Mucosa of descending colon (tissue), 3 donors: ENCODE measurements at regions not wholly inside any gene's neighbourhood (a gene's known extent, or its start where the extent isn't known, plus 50 kb on each side); places are given as distances from the start of the nearest gene placed in this dataset.

Experiments
- ATAC-seq: fragments of 200-7000 bp; cut with Tn5 transposase; one replicate; pipeline ENCODE4 v1.9.1; 2020; ENCODE audit warnings: mild to moderate bottlenecking, moderate library complexity
- DNase-seq, 3 donors: peaks; one replicate each; pipeline ENCODE4 v3.0.0-alpha.2; 2020
- H3K36me3 ChIP-seq: fragments of 200-600 bp; one replicate; pipeline ENCODE4 v1.8.0; 2021; ENCODE audit warnings: low read depth, mild to moderate bottlenecking
- H3K4me1 ChIP-seq: fragments of 200-600 bp; one replicate; pipeline ENCODE4 v1.8.0; 2021; ENCODE audit warnings: low read depth, mild to moderate bottlenecking
- H3K4me3 ChIP-seq: fragments of 200-600 bp; one replicate; pipeline ENCODE4 v1.8.0; 2021; ENCODE audit warnings: mild to moderate bottlenecking
- H3K9me3 ChIP-seq: fragments of 200-600 bp; one replicate; pipeline ENCODE4 v1.8.0; 2021; ENCODE audit warnings: mild to moderate bottlenecking
- intact Hi-C, 2 donors: fragments of 100-400 bp; cut with DNase I in 1 of 2; cut with micrococcal nuclease in 1 of 2; formaldehyde crosslinking; loops; one replicate each; pipeline versions ENCODE4 v1.11.0 to v1.11.1; 2022; cut with DNase I, micrococcal nuclease
- TF ChIP-seq, protein P1 (sequence below): fragments of 200-600 bp; IDR thresholded peaks from one replicate; pipeline ENCODE4 v1.8.0; 2022; ENCODE audit warnings: antibody characterized with exemption, mild to moderate bottlenecking
- donor health status: DM: no; HTN: no; CAD: no; lungs with moderate emphysema.
- donor health status: DM: no; HTN: no; CAD: no.
- donor health status: DM: no; HTN: yes; CAD: no.

- Histone ChIP-seq H3K4me3 (no peak overlapping the region), H3K36me3 (no peaks in the 10 kb centered on the region), H3K4me1 (no peaks in the 10 kb centered on the region), H3K9me3 (no peaks in the 10 kb centered on the region)
- ATAC-seq (no peak), DNase-seq (no peak)
- TF ChIP-seq, protein P1, sequence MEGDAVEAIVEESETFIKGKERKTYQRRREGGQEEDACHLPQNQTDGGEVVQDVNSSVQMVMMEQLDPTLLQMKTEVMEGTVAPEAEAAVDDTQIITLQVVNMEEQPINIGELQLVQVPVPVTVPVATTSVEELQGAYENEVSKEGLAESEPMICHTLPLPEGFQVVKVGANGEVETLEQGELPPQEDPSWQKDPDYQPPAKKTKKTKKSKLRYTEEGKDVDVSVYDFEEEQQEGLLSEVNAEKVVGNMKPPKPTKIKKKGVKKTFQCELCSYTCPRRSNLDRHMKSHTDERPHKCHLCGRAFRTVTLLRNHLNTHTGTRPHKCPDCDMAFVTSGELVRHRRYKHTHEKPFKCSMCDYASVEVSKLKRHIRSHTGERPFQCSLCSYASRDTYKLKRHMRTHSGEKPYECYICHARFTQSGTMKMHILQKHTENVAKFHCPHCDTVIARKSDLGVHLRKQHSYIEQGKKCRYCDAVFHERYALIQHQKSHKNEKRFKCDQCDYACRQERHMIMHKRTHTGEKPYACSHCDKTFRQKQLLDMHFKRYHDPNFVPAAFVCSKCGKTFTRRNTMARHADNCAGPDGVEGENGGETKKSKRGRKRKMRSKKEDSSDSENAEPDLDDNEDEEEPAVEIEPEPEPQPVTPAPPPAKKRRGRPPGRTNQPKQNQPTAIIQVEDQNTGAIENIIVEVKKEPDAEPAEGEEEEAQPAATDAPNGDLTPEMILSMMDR = no peak
- intact Hi-C loops = no loop called here
Measured at GRCh38 chr4:154677300-154677699, 64.8 kb upstream of the FGG start.

DNA sequence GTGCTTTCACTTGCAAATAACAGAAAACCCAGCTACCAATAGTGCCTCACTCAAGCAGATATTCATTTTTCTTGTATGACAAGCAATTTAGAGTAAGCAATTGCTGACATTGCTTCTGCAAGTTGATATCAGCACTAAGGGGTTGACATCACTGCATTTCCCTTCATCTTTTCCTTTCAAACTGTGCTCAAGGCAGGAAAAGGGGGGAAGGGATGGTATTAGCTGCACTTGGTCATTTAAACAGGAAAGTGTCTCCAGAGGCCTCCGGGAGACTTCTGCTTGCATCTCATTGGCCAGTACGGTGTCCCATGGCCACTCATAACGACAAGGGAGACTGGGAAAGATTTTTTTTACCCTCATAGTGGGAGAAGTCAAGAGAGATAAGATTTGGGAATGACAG is 65.5 kb upstream of the FGG start:
- H3K9me3 ChIP-seq = no peaks in the 10 kb centered on the region
- ATAC-seq = no peak
- H3K4me3 ChIP-seq = no peak overlapping the region
- DNase-seq = no peak
- H3K4me1 ChIP-seq = no peaks in the 10 kb centered on the region
- TF ChIP-seq, protein P1 = no peak
- intact Hi-C loops = no loop called here
- H3K36me3 ChIP-seq = no peaks in the 10 kb centered on the region

GRCh38 chr4:154683956-154684681 is 59.7 kb upstream of the LRAT start:
- no peaks in the 10 kb centered on the region for H3K4me1 ChIP-seq
- no peak overlapping the region for H3K4me3 ChIP-seq
- ATAC-seq (no peak), DNase-seq (no peak)
- TF ChIP-seq, protein P1 = no peak
- intact Hi-C loops = no loop called here
- no peaks in the 10 kb centered on the region for H3K9me3 ChIP-seq
- no peaks in the 10 kb centered on the region for H3K36me3 ChIP-seq

DNA sequence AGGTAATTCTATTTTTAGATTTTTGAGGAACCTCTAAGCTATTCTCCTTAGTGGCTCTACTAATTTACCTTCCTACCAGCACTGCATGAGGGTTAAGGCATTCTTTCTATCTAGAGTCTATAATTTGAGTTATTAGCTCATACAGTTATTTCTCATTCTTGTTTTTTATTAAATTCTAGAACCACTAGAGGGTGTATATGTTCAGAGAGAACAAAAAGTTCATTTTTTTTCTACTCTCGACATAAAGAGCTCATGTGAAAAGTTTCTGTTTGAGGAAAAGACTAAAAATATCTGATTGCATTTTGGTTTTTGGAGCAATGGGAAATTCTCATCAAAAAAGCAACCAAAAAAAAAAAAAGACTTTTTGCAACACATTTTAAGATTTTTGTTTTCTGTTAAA is 57.0 kb upstream of the LRAT start:
- DNase-seq = no peak
- Histone ChIP-seq H3K36me3 (no peaks in the 10 kb centered on the region), H3K9me3 (no peaks in the 10 kb centered on the region), H3K4me3 (no peak overlapping the region), H3K4me1 (no peaks in the 10 kb centered on the region)
- no peak for ATAC-seq
- intact Hi-C loops = no loop called here
- TF ChIP-seq, protein P1 = no peak

DNA sequence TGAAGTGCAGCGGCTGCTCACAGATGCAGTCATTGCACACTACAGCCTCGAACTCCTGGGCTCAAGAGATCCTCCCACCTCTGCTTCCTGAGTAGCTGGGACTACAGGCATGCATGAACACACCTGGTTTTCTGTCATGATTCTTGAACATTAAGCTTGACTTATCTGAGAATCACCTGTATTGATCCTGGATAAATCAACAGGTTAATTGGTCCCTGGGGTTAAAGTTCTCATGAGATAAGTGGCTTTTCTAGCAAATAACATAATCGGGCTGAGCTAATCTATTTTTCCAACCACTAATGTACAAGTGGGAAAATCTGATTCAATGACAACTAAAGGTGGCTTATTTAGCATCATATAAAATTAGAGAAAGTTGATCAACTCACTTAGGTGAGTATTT is 56.0 kb upstream of the LRAT start:
- Histone ChIP-seq H3K36me3 (no peaks in the 10 kb centered on the region), H3K4me3 (no peak overlapping the region), H3K9me3 (no peaks in the 10 kb centered on the region), H3K4me1 (no peaks in the 10 kb centered on the region)
- intact Hi-C loops = no loop called here
- DNase-seq (no peak), ATAC-seq (no peak)
- TF ChIP-seq, protein P1 = no peak

GRCh38 chr4:154691229-154691628 is 52.6 kb upstream of the LRAT start:
- ATAC-seq (no peak), DNase-seq (no peak)
- no peaks in the 10 kb centered on the region for H3K4me1 ChIP-seq
- no peak overlapping the region for H3K4me3 ChIP-seq
- intact Hi-C loops = no loop called here
- TF ChIP-seq, protein P1 = no peak
- H3K36me3 ChIP-seq = no peaks in the 10 kb centered on the region
- no peaks in the 10 kb centered on the region for H3K9me3 ChIP-seq
